ENCODE measurements at regions not wholly inside any gene's neighbourhood (a gene's known extent, or its start where the extent isn't known, plus 50 kb on each side); places are given as distances from the start of the nearest gene placed in this dataset.

DNA sequence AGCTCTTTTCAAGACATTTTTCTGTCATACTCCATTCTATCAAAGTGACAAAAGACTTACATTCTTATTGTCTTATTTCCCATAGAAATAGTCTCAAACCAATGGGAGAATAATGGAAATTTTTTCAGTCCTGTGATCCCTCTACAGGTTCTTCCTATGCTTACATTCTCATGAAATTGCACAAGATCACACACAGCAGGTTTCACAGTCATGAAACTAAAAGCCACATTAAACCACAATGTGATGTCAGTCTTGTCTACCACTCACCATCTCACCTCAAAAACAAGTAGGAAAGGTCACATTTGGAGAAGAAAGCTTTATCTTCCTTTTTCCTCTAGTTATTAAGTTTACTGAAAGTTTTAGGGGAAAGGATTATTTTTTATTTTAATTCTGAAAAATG is 161.0 kb upstream of the RORA start:
- H2AFZ ChIP-seq (ENCODE audit: low read depth, low read length) = no peak overlapping the region
- POLR2A ChIA-PET = no interaction called here
- dilution Hi-C loops (cut with MboI; ENCODE audit: extremely low pct_ligation_motif_present, low sequenced_read_pairs) = no loop called here
- no peak for DNase-seq (ENCODE audit: low read depth, low spot score)
- CTCF ChIA-PET = no interaction called here
- no peaks in the 10 kb centered on the region for H3K36me3 ChIP-seq (ENCODE audit: control insufficient read depth in 2 of 2, extremely low read depth in 1 of 2, insufficient read depth in 2 of 2, low read length in 2 of 2)
- H3K4me3 ChIP-seq (replicated peaks in 1 of 3; ENCODE audit: insufficient read depth in 1 of 3, low read depth in 1 of 3, low read length in 3 of 3) = no peak overlapping the region
- no peak overlapping the region for H3K27ac ChIP-seq (ENCODE audit: insufficient read depth, low read depth, low read length)
- no peaks in the 10 kb centered on the region for H4K20me1 ChIP-seq (replicated peaks; ENCODE audit: control insufficient read depth, extremely low read depth, insufficient read depth, low read length)
- no TSS peak for BruUV-seq (replicated peaks)
- H3K9ac ChIP-seq (replicated peaks; ENCODE audit: extremely low read depth, insufficient read depth, low read length) = no peak overlapping the region
- no peaks in the 10 kb centered on the region for H3K27me3 ChIP-seq (ENCODE audit: control insufficient read depth in 2 of 2, insufficient read depth in 2 of 2, low read length in 2 of 2)
- no peaks in the 10 kb centered on the region for H3K4me1 ChIP-seq (ENCODE audit: control insufficient read depth, extremely low read depth, insufficient read depth, low read length)
- no peaks in the 10 kb centered on the region for H3K9me3 ChIP-seq (replicated peaks; ENCODE audit: control insufficient read depth, insufficient read depth, low read length)
- no peak overlapping the region for H3K4me2 ChIP-seq (ENCODE audit: insufficient read depth, low read length)
- intact Hi-C loops (cut with micrococcal nuclease) = no loop called here
- TF ChIP-seq MAX (IDR thresholded peaks at IDR 0.05; ENCODE audit: insufficient read depth, insufficient read length) (no peak), EZH2 (IDR thresholded peaks at IDR 0.05; ENCODE audit: borderline replicate concordance, low read depth, low read length, severe bottlenecking) (no peak), JUN (IDR thresholded peaks at IDR 0.05; ENCODE audit: borderline replicate concordance, insufficient read depth, insufficient read length, low read depth) (no peak), MYC (IDR thresholded peaks at IDR 0.05; ENCODE audit: low read depth, low read length) (no peak), POLR2A (IDR thresholded peaks at IDR 0.05; ENCODE audit: low read depth, low read length) (no peak), CTCF (IDR thresholded peaks at IDR 0.05; ENCODE audit: extremely low read depth in 1 of 2, insufficient read depth in 1 of 2, low read depth in 1 of 2, low read length in 2 of 2) (no peak), FOS (IDR thresholded peaks at IDR 0.05; ENCODE audit: borderline replicate concordance, insufficient read depth, low read length) (no peak), GATA2 (IDR thresholded peaks at IDR 0.05; ENCODE audit: insufficient read depth, insufficient read length, low read depth, low read length) (no peak), POLR2AphosphoS5 (IDR thresholded peaks at IDR 0.05; ENCODE audit: insufficient read depth, low read depth, low read length) (no peak)
- H3K79me2 ChIP-seq (ENCODE audit: control insufficient read depth, insufficient read depth, low read length) = no peaks in the 10 kb centered on the region
- FAIRE-seq = no peak
- H3K9me1 ChIP-seq (replicated peaks; ENCODE audit: control insufficient read depth, extremely low read depth, insufficient read depth, low read length) = no peaks in the 10 kb centered on the region
